OCI-LY1 (cell line): ENCODE measurements at regions not wholly inside any gene's neighbourhood (a gene's known extent, or its start where the extent isn't known, plus 50 kb on each side); places are given as distances from the start of the nearest gene placed in this dataset.

Source experiments
- H2AFZ ChIP-seq: fragments of 200-600 bp; sonication (generic), shearing (Covaris generic); 2 replicates; pipeline ENCODE4 v1.6.0; 2014; ENCODE audit warnings: antibody characterized with exemption, mild to moderate bottlenecking, low read length
- H3F3A ChIP-seq: fragments of 200-600 bp; sonication (generic), shearing (Covaris generic); 2 replicates; pipeline ENCODE4 v1.6.0; 2014; ENCODE audit warnings: mild to moderate bottlenecking, antibody characterized with exemption, low read length, moderate library complexity; ENCODE audit not compliant: insufficient read depth
- H3K27ac ChIP-seq: fragments of 200-600 bp; sonication (generic); 2 replicates; pipeline ENCODE4 v1.5.1; 2014; ENCODE audit warnings: low read length, mixed run types, mild to moderate bottlenecking, low read depth; ENCODE audit not compliant: poor library complexity, severe bottlenecking
- H3K27me3 ChIP-seq: fragments of 200-600 bp; sonication (generic); 2 replicates; pipeline ENCODE4 v1.6.0; 2014; ENCODE audit warnings: antibody characterized with exemption, mild to moderate bottlenecking, low read length, moderate library complexity; ENCODE audit not compliant: insufficient read depth
- H3K36me3 ChIP-seq: fragments of 200-600 bp; sonication (generic); 2 replicates; pipeline ENCODE4 v1.6.1; 2014; ENCODE audit warnings: mild to moderate bottlenecking, antibody characterized with exemption, low read length, moderate library complexity, mixed read lengths; ENCODE audit not compliant: insufficient read depth
- H3K4me1 ChIP-seq: fragments of 200-600 bp; sonication (generic); 2 replicates; pipeline ENCODE4 v1.5.1; 2014; ENCODE audit warnings: mild to moderate bottlenecking, low read length, moderate library complexity; ENCODE audit not compliant: insufficient read depth, severe bottlenecking
- H3K4me2 ChIP-seq: fragments of 200-600 bp; sonication (generic), shearing (Covaris generic); 2 replicates; pipeline ENCODE4 v1.6.1; 2014; ENCODE audit warnings: low read length
- H3K4me3 ChIP-seq: fragments of 200-600 bp; sonication (generic); 2 replicates; pipeline ENCODE4 v1.5.1; 2014; ENCODE audit warnings: low read length, low read depth, mild to moderate bottlenecking, mixed read lengths; ENCODE audit not compliant: poor library complexity, severe bottlenecking
- H3K79me2 ChIP-seq: fragments of 200-600 bp; shearing (Covaris generic); 2 replicates; pipeline ENCODE4 v1.6.1; 2016; ENCODE audit warnings: mixed run types, low read length, mixed read lengths; ENCODE audit not compliant: insufficient read depth
- H3K9ac ChIP-seq: fragments of 200-600 bp; sonication (generic), shearing (Covaris generic); 2 replicates; pipeline ENCODE4 v1.6.1; 2014; ENCODE audit warnings: mild to moderate bottlenecking, low read length, mixed read lengths
- H3K9me2 ChIP-seq: fragments of 200-600 bp; sonication (generic), shearing (Covaris generic); 2 replicates; pipeline ENCODE4 v1.6.1; 2014; ENCODE audit warnings: low read depth, mild to moderate bottlenecking, low read length, mixed read lengths
- H3K9me3 ChIP-seq: fragments of 200-600 bp; shearing (Covaris generic); 2 replicates; pipeline ENCODE4 v1.6.1; 2014; ENCODE audit warnings: low read length, mixed read lengths
- H4K20me1 ChIP-seq: fragments of 200-600 bp; sonication (generic), shearing (Covaris generic); 2 replicates; pipeline ENCODE4 v1.6.0; 2016; ENCODE audit warnings: mild to moderate bottlenecking, low read length; ENCODE audit not compliant: insufficient read depth
- CTCF ChIP-seq: fragments of 200-600 bp; sonication (generic), shearing (Covaris generic); IDR thresholded peaks from 2 replicates; pipeline ENCODE4 v1.5.1; 2017; ENCODE audit warnings: mild to moderate bottlenecking, antibody characterized with exemption, low read length, moderate library complexity, mixed read lengths
- EZH2 ChIP-seq: fragments of 200-600 bp; sonication (generic), shearing (Covaris generic); IDR thresholded peaks from 2 replicates; pipeline ENCODE4 v1.8.0; 2017; ENCODE audit warnings: borderline replicate concordance, mixed run types, mild to moderate bottlenecking, antibody characterized with exemption, low read length, moderate library complexity, mixed read lengths

- H3K9ac ChIP-seq = no peak overlapping the region
- no peaks in the 10 kb centered on the region for H3K36me3 ChIP-seq
- H3K27ac ChIP-seq = no peak overlapping the region
- no peaks in the 10 kb centered on the region for H3K9me2 ChIP-seq
- no peaks in the 10 kb centered on the region for H3K9me3 ChIP-seq
- H2AFZ ChIP-seq = no peak overlapping the region
- TF ChIP-seq CTCF (no peak), EZH2 (no peak)
- H3K27me3 ChIP-seq = no peaks in the 10 kb centered on the region
- no peaks in the 10 kb centered on the region for H3F3A ChIP-seq
- no peak overlapping the region for H3K4me3 ChIP-seq
- H4K20me1 ChIP-seq = no peaks in the 10 kb centered on the region
- no peak overlapping the region for H3K4me2 ChIP-seq
- H3K79me2 ChIP-seq = no peaks in the 10 kb centered on the region
- H3K4me1 ChIP-seq = no peaks in the 10 kb centered on the region
Measured at GRCh38 chr4:106587558-106587957, 219.0 kb upstream of the GIMD1 start.

GRCh38 chr4:106585915-106586349, 217.4 kb upstream of the GIMD1 start:
- Histone ChIP-seq H3K9me2 (no peaks in the 10 kb centered on the region), H2AFZ (no peak overlapping the region), H4K20me1 (no peaks in the 10 kb centered on the region), H3K36me3 (no peaks in the 10 kb centered on the region), H3K4me1 (no peaks in the 10 kb centered on the region), H3K9ac (no peak overlapping the region), H3K4me2 (no peak overlapping the region), H3F3A (no peaks in the 10 kb centered on the region), H3K27me3 (no peaks in the 10 kb centered on the region), H3K4me3 (no peak overlapping the region), H3K79me2 (no peaks in the 10 kb centered on the region), H3K9me3 (no peaks in the 10 kb centered on the region), H3K27ac (no peak overlapping the region)
- no peak for TF ChIP-seq EZH2
- no peak for TF ChIP-seq CTCF

- no peak overlapping the region for H3K4me2 ChIP-seq
Measured at GRCh38 chr4:106584337-106584989, 215.9 kb upstream of the GIMD1 start.

More at GRCh38 chr4:106584337-106584989, 215.9 kb upstream of the GIMD1 start:
- no peaks in the 10 kb centered on the region for H4K20me1 ChIP-seq
- H3K79me2 ChIP-seq = no peaks in the 10 kb centered on the region
- H3K9me2 ChIP-seq = no peaks in the 10 kb centered on the region
- H3K36me3 ChIP-seq = no peaks in the 10 kb centered on the region
- H2AFZ ChIP-seq = no peak overlapping the region
- TF ChIP-seq CTCF (no peak), EZH2 (no peak)
- H3K9me3 ChIP-seq = no peaks in the 10 kb centered on the region
- no peak overlapping the region for H3K9ac ChIP-seq
- H3F3A ChIP-seq = no peaks in the 10 kb centered on the region
- H3K27ac ChIP-seq = no peak overlapping the region
- no peak overlapping the region for H3K4me3 ChIP-seq
- H3K4me1 ChIP-seq = no peaks in the 10 kb centered on the region
- no peaks in the 10 kb centered on the region for H3K27me3 ChIP-seq
